Gastrocnemius medialis (tissue), 4 donors: ENCODE measurements at regions not wholly inside any gene's neighbourhood (a gene's known extent, or its start where the extent isn't known, plus 50 kb on each side); places are given as distances from the start of the nearest gene placed in this dataset.

Experiments
- POLR2A ChIP-seq, 2 donors: fragments of 450-650 bp; IDR thresholded peaks; one replicate each; pipeline ENCODE4 v1.6.1; 2017; ENCODE audit warnings: antibody characterized with exemption in 2 of 2, mild to moderate bottlenecking in 2 of 2, moderate library complexity in 2 of 2
- TF ChIP-seq, protein P1 (sequence below), 5 experiments: fragments of 450-650 bp in 3 of 5; fragments of 200-600 bp in 2 of 5; sonication (generic) in 2 of 5; IDR thresholded peaks in 4 of 5; conservative IDR thresholded peaks in 1 of 5; 1 replicate in 4 of 5; 2 replicates in 1 of 5; pipeline ENCODE4 v1.5.1; 2016 to 2019; ENCODE audit warnings: antibody characterized with exemption in 5 of 5, mild to moderate bottlenecking in 3 of 5, moderate library complexity in 3 of 5

- TF ChIP-seq, protein P1, sequence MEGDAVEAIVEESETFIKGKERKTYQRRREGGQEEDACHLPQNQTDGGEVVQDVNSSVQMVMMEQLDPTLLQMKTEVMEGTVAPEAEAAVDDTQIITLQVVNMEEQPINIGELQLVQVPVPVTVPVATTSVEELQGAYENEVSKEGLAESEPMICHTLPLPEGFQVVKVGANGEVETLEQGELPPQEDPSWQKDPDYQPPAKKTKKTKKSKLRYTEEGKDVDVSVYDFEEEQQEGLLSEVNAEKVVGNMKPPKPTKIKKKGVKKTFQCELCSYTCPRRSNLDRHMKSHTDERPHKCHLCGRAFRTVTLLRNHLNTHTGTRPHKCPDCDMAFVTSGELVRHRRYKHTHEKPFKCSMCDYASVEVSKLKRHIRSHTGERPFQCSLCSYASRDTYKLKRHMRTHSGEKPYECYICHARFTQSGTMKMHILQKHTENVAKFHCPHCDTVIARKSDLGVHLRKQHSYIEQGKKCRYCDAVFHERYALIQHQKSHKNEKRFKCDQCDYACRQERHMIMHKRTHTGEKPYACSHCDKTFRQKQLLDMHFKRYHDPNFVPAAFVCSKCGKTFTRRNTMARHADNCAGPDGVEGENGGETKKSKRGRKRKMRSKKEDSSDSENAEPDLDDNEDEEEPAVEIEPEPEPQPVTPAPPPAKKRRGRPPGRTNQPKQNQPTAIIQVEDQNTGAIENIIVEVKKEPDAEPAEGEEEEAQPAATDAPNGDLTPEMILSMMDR (IDR thresholded peaks at IDR 0.05 in 4 of 5, conservative IDR thresholded peaks at IDR 0.05 in 1 of 5), result no peak
- TF ChIP-seq POLR2A (IDR thresholded peaks at IDR 0.05), result no peak
Observed at GRCh38 chr6:103001724-103002123, 1608.2 kb downstream of the GRIK2 start.
